Sciatic nerve (tissue), 2 donors: ENCODE measurements at regions not wholly inside any gene's neighbourhood (a gene's known extent, or its start where the extent isn't known, plus 50 kb on each side); places are given as distances from the start of the nearest gene placed in this dataset.
"Not testable (repeated sequence)": the region's sequence is repeated elsewhere in the genome, so short reads cannot be mapped to it uniquely, and the experiment has no call there.

Source experiments
- ATAC-seq: fragments of 200-7000 bp; cut with Tn5 transposase; one replicate; pipeline ENCODE4 v1.9.1; 2020; ENCODE audit warnings: mild to moderate bottlenecking, moderate library complexity
- DNase-seq: peaks from one replicate; pipeline ENCODE4 v3.0.0-alpha.2; 2020; ENCODE audit warnings: low spot score
- intact Hi-C: fragments of 100-400 bp; cut with DNase I; formaldehyde crosslinking; loops from one replicate; pipeline ENCODE4 v1.14.2; 2022
- donor health status: DM: no; HTN: no; CAD: no.
- donor health status: DM: no; HTN: no; CAD: no.

DNA sequence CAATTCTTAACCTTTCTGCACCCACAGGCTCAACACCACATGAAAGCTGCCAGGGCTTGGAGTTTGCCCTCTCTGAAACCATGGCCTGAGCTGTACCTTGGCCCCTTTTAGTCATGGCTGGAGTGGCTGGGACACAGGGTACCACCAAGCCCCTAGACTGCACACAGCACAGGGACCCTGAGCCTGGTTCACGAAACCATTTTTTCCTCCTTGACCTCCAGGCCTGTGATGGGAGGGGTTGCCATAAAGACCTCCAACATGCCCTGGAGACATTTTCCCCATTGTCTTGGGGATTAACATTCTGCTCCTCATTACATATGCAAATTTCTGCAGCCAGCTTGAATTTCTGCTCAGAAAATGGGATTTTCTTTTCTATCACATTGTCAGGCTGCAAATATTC is 113.4 kb downstream of the XPNPEP1 start:
- intact Hi-C loops, DNase-seq, ATAC-seq: not testable (repeated sequence)

DNA sequence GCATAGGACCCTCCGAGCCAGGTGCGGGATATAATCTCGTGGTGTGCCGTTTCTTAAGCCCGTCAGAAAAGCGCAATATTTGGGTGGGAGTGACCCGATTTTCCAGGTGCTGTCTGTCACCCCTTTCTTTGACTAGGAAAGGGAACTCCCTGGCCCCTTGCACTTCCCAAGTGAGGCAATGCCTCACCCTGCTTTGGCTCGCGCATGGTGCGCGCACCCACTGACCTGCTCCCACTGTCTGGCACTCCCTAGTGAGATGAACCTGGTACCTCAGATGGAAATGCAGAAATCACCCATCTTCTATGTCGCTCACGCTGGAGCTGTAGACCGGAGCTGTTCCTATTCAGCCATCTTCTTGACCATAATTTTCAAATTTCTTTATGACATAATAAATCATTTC is 122.1 kb downstream of the XPNPEP1 start:
- DNase-seq, ATAC-seq, intact Hi-C loops: not testable (repeated sequence)

DNA sequence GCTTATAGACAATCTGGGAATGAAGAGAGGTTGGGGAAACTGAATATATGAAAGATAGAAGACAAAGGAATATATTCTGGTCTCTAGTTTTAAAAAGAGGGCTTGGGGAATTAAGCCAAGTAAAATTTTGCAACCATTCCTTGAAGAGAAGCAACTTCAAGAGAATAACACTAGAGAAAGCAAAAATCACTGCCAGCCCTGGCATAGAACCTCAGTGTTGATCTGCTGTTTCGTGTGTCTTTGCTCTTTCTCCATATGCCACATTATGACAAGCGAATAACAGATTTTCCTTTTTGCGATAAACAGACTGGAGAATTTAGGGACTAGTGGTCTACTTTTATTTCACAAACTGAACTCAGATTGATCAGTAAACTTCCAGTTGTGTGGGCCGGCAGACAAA is 132.7 kb downstream of the XPNPEP1 start:
- ATAC-seq (no peak), DNase-seq (no peak)
- intact Hi-C loops, result no loop called here

DNA sequence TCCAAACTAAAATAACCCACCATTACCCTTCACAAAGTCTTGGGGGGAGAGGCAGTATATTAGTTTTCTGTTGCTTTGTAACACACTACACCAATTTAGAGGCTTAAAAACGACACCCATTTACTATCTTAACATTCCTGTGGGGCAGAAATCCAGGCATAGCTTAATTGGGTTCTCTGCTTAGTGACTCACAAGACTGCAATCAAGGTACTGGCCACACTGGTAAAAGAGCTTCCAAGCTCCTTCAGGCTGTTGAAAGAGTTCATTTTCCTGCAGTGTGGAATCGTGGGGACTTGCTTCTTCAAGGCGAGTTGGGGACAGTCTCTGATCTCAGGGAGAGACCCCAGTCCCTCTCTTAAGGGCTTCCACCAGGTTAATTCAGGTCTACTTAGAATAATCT is 139.1 kb downstream of the XPNPEP1 start:
- intact Hi-C loops, result no loop called here
- DNase-seq, result no peak
- no peak for ATAC-seq

DNA sequence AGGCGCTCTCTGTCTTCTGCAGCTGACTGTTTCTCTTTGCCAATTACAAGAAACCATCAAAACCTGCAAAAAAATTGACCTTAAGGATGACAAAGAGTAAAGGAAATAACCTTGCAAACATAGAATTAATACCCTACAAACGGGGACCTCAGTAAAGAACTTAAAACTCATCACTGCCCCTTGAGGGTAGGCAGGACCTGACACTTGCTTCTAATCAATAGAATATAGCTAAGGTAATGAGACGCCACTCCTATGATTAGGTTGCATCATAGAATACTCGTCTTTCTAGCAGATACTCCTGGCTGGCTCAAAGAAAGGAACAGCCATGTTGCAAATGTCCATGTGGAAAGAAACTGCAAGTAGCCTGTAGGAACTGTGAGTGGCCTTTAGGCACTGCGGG is 140.0 kb downstream of the XPNPEP1 start:
- ATAC-seq (no peak), DNase-seq (no peak)
- intact Hi-C loops, result no loop called here

DNA sequence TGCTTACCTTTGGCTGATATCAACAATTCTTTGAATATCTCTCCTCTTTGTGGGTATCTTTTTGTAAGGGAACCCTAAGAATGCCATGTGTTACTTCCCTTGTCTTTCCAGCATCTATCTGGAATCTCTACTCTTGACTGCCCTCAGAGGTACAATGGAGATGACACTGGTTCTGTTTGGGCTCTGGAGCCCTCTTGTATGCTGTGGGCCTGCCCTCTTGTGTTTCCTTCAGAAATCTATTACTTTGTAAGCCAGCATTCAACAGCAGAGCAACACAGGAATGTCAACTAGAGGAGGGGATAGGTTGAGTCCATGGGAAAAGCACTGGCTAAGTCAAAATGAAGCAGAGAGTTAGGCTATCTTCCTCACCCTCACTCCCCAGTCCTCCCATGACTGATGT is 142.3 kb downstream of the XPNPEP1 start:
- ATAC-seq (no peak), DNase-seq (no peak)
- intact Hi-C loops, result no loop called here

GRCh38 chr10:109778993-109779392 is 144.3 kb downstream of the XPNPEP1 start:
- ATAC-seq (no peak), DNase-seq (no peak)
- intact Hi-C loops, result no loop called here

- intact Hi-C loops, result no loop called here
- DNase-seq (no peak), ATAC-seq (peak; percentile 9)
Measured at GRCh38 chr10:109774121-109774440, 149.2 kb downstream of the XPNPEP1 start.

- peak; percentile 38 for ATAC-seq
- DNase-seq, result no peak
- intact Hi-C loops, result no loop called here
Measured at GRCh38 chr10:109773288-109774120, 149.8 kb downstream of the XPNPEP1 start.

DNA sequence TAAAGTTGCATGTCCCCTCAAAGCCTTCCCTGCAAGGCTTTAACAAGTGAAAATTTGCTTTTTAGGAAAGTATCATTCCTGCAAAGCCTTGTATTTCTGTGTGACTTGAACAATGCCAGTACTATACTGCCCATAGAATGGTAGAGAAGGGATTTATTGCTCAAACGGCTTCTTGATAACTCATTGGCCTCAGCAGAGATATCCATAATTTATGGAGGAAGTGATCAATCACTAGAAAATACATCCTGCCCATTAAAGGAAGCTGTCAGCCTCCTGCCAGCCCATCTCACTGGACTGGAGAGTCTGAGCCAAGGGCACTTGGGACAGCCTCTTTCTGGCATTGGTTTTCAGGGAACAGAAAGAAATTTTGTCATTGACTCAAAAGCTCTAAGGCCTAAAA is 152.6 kb downstream of the XPNPEP1 start:
- DNase-seq, result no peak
- no peak for ATAC-seq
- intact Hi-C loops, result no loop called here

DNA sequence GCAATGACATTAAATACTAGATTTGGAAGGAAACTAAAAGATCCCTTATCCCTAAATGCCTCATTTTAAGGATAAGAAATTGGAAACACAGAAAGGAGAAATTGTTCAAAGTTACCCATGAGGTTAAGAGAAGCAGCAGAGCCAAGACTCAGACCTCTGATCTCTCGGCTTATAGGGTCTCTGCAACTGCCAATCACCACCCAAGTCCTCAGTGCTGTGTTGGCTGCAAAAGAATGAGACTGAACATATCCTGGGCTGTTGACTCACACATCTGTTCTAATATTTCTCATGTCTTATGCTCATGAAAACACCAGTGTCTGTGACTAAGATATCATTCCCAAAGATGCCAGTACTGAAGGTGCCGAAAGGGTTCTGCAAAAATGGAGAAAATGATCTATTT is 153.3 kb downstream of the XPNPEP1 start:
- intact Hi-C loops, result no loop called here
- no peak for ATAC-seq
- DNase-seq, result no peak

DNA sequence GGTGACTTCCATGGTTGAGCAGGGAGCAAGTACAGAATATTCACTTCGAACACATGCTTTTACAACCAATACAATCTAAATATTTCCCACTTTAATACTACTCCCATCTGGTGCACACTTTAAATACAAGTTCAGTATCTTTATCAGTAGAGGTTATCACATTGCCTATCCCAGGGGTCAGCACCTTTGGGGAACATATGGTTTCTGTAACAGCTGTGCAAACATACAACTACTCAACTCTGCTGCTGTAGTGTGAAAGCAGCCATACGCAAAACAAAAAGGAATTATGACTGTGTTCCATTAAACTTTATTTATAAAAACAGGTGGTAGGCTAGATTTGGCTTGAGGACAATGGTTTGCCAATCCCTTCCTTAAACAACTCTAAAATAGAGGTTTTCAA is 157.5 kb downstream of the XPNPEP1 start:
- ATAC-seq (no peak), DNase-seq (no peak)
- intact Hi-C loops, result no loop called here

- DNase-seq (no peak), ATAC-seq (no peak)
- intact Hi-C loops, result no loop called here
Measured at GRCh38 chr10:109762555-109762954, 160.8 kb downstream of the XPNPEP1 start.

DNA sequence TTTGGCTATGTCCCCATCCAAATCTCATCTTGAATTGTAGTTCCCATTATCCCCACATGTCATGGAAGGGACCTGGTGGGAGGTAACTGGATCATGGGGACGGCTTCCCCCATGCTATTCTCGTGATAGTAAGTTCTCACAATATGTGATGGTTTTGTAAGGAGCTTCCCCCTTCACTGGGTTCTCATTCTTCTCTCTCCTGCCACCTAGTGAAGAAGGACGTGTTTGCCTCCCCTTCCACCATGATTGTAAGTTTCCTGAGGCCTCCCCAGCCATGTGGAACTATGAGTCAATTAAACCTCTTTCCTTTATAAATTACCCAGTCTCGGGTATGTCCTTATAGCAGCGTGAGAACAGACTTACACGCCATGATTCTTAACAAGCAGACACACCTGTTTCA is 165.6 kb downstream of the XPNPEP1 start:
- ATAC-seq, intact Hi-C loops: not testable (repeated sequence)

DNA sequence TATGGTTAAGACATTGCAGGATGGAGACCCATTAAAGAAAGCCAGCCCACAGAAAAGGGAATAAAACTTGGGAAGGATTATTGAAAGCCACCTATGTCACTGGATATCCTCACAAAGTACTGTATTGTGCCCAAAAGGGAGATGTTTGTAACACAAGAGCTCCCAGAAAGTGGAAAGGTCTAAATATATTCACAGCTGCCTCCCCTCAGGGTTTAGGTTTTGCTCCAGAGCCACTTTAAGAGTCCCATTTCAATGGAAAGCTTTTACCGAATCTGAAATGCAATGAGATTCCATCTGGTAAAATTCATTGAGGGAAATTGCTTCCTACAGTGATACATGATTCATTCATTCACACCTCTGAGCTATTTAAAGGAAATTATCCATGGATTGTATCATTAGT is 176.4 kb downstream of the XPNPEP1 start:
- intact Hi-C loops, result no loop called here
- no peak for ATAC-seq
- DNase-seq, result no peak

More for the DNA sequence above, 165.6 kb downstream of the XPNPEP1 start:
- DNase-seq, result not testable (repeated sequence)

GRCh38 chr10:109744020-109744419 is 179.3 kb downstream of the XPNPEP1 start:
- no peak for DNase-seq
- no peak for ATAC-seq
- intact Hi-C loops, result no loop called here

GRCh38 chr10:109743574-109743973 is 179.7 kb downstream of the XPNPEP1 start:
- intact Hi-C loops, result no loop called here
- no peak for DNase-seq
- no peak for ATAC-seq

GRCh38 chr10:109743146-109743545 is 180.2 kb downstream of the XPNPEP1 start:
- intact Hi-C loops, result no loop called here
- ATAC-seq, result no peak
- no peak for DNase-seq

DNA sequence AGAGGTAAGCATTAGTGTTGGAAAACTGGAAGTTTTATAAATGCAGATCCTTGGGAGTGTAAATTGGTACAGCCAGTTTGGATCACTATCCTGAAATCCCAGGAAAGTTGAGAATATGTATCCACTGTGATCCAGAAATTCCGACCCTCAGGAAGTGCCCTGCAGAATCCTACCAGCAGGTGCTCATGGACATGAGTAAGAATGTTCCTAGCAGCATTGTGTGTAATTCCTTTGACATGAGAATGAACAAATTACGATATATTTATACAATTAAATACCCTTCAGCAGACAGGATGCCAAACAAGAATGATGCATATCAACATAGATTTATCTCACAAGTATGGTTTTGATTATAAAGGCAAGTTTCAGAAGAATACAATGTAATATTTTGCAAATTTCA is 181.6 kb downstream of the XPNPEP1 start:
- intact Hi-C loops, result no loop called here
- DNase-seq (no peak), ATAC-seq (no peak)

- no peak for DNase-seq
- ATAC-seq, result peak; percentile 86
- intact Hi-C loops, result no loop called here
Measured at GRCh38 chr10:109740436-109740835, 182.9 kb downstream of the XPNPEP1 start.

GRCh38 chr10:109737626-109738025 is 185.7 kb downstream of the XPNPEP1 start:
- intact Hi-C loops, result no loop called here
- ATAC-seq (peak; percentile 41), DNase-seq (no peak)
